Liver (tissue), 8 donors: ENCODE measurements at regions not wholly inside any gene's neighbourhood (a gene's known extent, or its start where the extent isn't known, plus 50 kb on each side); places are given as distances from the start of the nearest gene placed in this dataset.

ENCODE experiments used
- DNase-seq: peaks from one replicate; pipeline ENCODE4 v3.0.0-alpha.2; 2017; ENCODE audit warnings: low spot score
- H3K27ac ChIP-seq, 2 donors: one replicate each; pipeline ENCODE4 v1.7.0; 2013; ENCODE audit warnings: inconsistent platforms in 2 of 2, low read length in 2 of 2, control low read depth in 1 of 2, low read depth in 1 of 2, mild to moderate bottlenecking in 1 of 2
- H3K27me3 ChIP-seq, 4 donors: one replicate each; pipeline versions ENCODE4 v1.6.1 to v1.7.0; 2013; ENCODE audit warnings: low read length in 3 of 4, inconsistent platforms in 1 of 4, mild to moderate bottlenecking in 1 of 4, moderate library complexity in 1 of 4; ENCODE audit not compliant: control insufficient read depth in 4 of 4, insufficient read depth in 4 of 4
- H3K36me3 ChIP-seq, 4 donors: one replicate each; pipeline versions ENCODE4 v1.6.1 to v1.7.0; 2013; ENCODE audit warnings: low read length in 3 of 4, mild to moderate bottlenecking in 3 of 4, low read depth in 1 of 4, moderate library complexity in 1 of 4; ENCODE audit not compliant: control insufficient read depth in 4 of 4, insufficient read depth in 3 of 4
- H3K4me1 ChIP-seq, 4 donors: one replicate each; pipeline versions ENCODE4 v1.6.1 to v1.7.0; 2013; ENCODE audit warnings: low read length in 3 of 4, mild to moderate bottlenecking in 3 of 4, moderate library complexity in 1 of 4; ENCODE audit not compliant: control insufficient read depth in 4 of 4, insufficient read depth in 4 of 4
- H3K4me3 ChIP-seq, 3 donors: one replicate each; pipeline versions ENCODE4 v1.6.1 to v1.7.0; 2013; ENCODE audit warnings: low read length in 3 of 3, control low read depth in 1 of 3, low read depth in 1 of 3, mild to moderate bottlenecking in 1 of 3
- H3K9ac ChIP-seq, 2 donors: one replicate each; pipeline ENCODE4 v1.7.0; 2013; ENCODE audit warnings: low read length in 2 of 2, mild to moderate bottlenecking in 2 of 2, moderate library complexity in 2 of 2, control low read depth in 1 of 2, low read depth in 1 of 2
- H3K9me3 ChIP-seq, 4 donors: one replicate each; pipeline versions ENCODE4 v1.6.1 to v1.7.0; 2013; ENCODE audit warnings: low read length in 3 of 4; ENCODE audit not compliant: control insufficient read depth in 4 of 4
- CTCF ChIP-seq: fragments of 150-350 bp; IDR thresholded peaks from 2 replicates; pipeline ENCODE4 v1.5.1; 2017; ENCODE audit warnings: improper control_type of control experiment, low read depth, low read length; ENCODE audit not compliant: missing input control
- EGR1 ChIP-seq, 2 donors: IDR thresholded peaks; 2 replicates each; pipeline ENCODE4 v1.6.1; 2016 to 2018; ENCODE audit warnings: antibody characterized with exemption in 2 of 2, low read depth in 2 of 2
- FOXA1 ChIP-seq: IDR thresholded peaks from 2 replicates; pipeline ENCODE4 v1.6.1; 2016; ENCODE audit warnings: antibody characterized with exemption
- FOXA2 ChIP-seq: IDR thresholded peaks from 2 replicates; pipeline ENCODE4 v1.6.1; 2016; ENCODE audit warnings: antibody characterized with exemption
- GABPA ChIP-seq, 2 donors: IDR thresholded peaks in 1 of 2; conservative IDR thresholded peaks in 1 of 2; 2 replicates each; pipeline ENCODE4 v1.6.1; 2016; ENCODE audit warnings: antibody characterized with exemption in 2 of 2, mild to moderate bottlenecking in 1 of 2, moderate library complexity in 1 of 2
- HNF4A ChIP-seq, 2 donors: conservative IDR thresholded peaks; 2 replicates each; pipeline ENCODE4 v1.6.1; 2016; ENCODE audit warnings: antibody characterized with exemption in 2 of 2, mild to moderate bottlenecking in 2 of 2
- HNF4G ChIP-seq: IDR thresholded peaks from 2 replicates; pipeline ENCODE4 v1.6.1; 2016; ENCODE audit warnings: antibody characterized with exemption
- JUND ChIP-seq, 2 donors: IDR thresholded peaks; 2 replicates each; pipeline ENCODE4 v1.6.1; 2016; ENCODE audit warnings: antibody characterized with exemption in 2 of 2
- MAX ChIP-seq: IDR thresholded peaks from 2 replicates; pipeline ENCODE4 v1.6.1; 2016; ENCODE audit warnings: antibody characterized with exemption
- NR2F2 ChIP-seq: IDR thresholded peaks from 2 replicates; pipeline ENCODE4 v1.6.1; 2016; ENCODE audit warnings: antibody characterized with exemption
- RAD21 ChIP-seq, 2 donors: IDR thresholded peaks; 2 replicates each; pipeline ENCODE4 v1.6.1; 2016; ENCODE audit warnings: antibody characterized with exemption in 2 of 2, mild to moderate bottlenecking in 2 of 2
- REST ChIP-seq: IDR thresholded peaks from 2 replicates; pipeline ENCODE4 v1.6.1; 2016; ENCODE audit warnings: antibody characterized with exemption, mild to moderate bottlenecking
- RXRA ChIP-seq, 2 donors: IDR thresholded peaks; 2 replicates each; pipeline ENCODE4 v1.6.1; 2017 to 2018; ENCODE audit warnings: antibody characterized with exemption in 2 of 2, mild to moderate bottlenecking in 1 of 2
- TAF1 ChIP-seq: conservative IDR thresholded peaks from 2 replicates; pipeline ENCODE4 v1.6.1; 2016; ENCODE audit warnings: antibody characterized with exemption, mild to moderate bottlenecking
- YY1 ChIP-seq: IDR thresholded peaks from 2 replicates; pipeline ENCODE4 v1.6.1; 2016; ENCODE audit warnings: antibody characterized with exemption, mild to moderate bottlenecking
- ZBTB33 ChIP-seq: IDR thresholded peaks from 2 replicates; pipeline ENCODE4 v1.6.1; 2016; ENCODE audit warnings: antibody characterized with exemption
- WGBS: extraction: QIAGEN DNeasy Blood & Tissue Kit; methylation state at CpG from one replicate; pipeline ENCODE4 v1.1.7; 2013; 5-methylcytosine and 5-hydroxymethylcytosine counted together
- donor health status: healthy.
- donor health status: healthy.
- donor health status: healthy.
- donor health status: healthy.
- donor health status: healthy.

GRCh38 chr1:193579323-193579722, 392.9 kb upstream of the B3GALT2 start:
- no peaks in the 10 kb centered on the region for H3K27me3 ChIP-seq
- TF ChIP-seq HNF4A (conservative IDR thresholded peaks at IDR 0.05) (no peak), TAF1 (no peak), ZBTB33 (no peak), JUND (IDR thresholded peaks at IDR 0.05) (no peak), RAD21 (IDR thresholded peaks at IDR 0.05) (no peak), RXRA (IDR thresholded peaks at IDR 0.05) (no peak), HNF4G (no peak), REST (no peak), CTCF (no peak), FOXA2 (no peak), GABPA (IDR thresholded peaks at IDR 0.05 in 1 of 2, conservative IDR thresholded peaks at IDR 0.05 in 1 of 2) (no peak), NR2F2 (no peak), EGR1 (IDR thresholded peaks at IDR 0.05; ENCODE audit: low read depth in 2 of 2) (no peak), FOXA1 (no peak), YY1 (no peak)
- no peak overlapping the region for H3K9ac ChIP-seq
- DNase-seq, result no peak
- no peak overlapping the region for H3K27ac ChIP-seq
- H3K9me3 ChIP-seq, result no peaks in the 10 kb centered on the region
- WGBS, result 99% methylated on average over 1 of the region's 1 CpG
- no peaks in the 10 kb centered on the region for H3K4me1 ChIP-seq
- H3K36me3 ChIP-seq, result no peaks in the 10 kb centered on the region
- no peak overlapping the region for H3K4me3 ChIP-seq

GRCh38 chr1:193574913-193575312, 388.5 kb upstream of the B3GALT2 start:
- Histone ChIP-seq H3K4me1 (no peaks in the 10 kb centered on the region), H3K27ac (no peak overlapping the region), H3K9ac (no peak overlapping the region), H3K9me3 (no peaks in the 10 kb centered on the region), H3K27me3 (no peaks in the 10 kb centered on the region), H3K36me3 (no peaks in the 10 kb centered on the region), H3K4me3 (no peak overlapping the region)
- TF ChIP-seq MAX, result no peak
- TF ChIP-seq CTCF, result no peak
- no peak for TF ChIP-seq NR2F2
- no peak for DNase-seq
